ENCODE measurements at regions not wholly inside any gene's neighbourhood (a gene's known extent, or its start where the extent isn't known, plus 50 kb on each side); places are given as distances from the start of the nearest gene placed in this dataset.

- TF ChIP-seq, protein P1, sequence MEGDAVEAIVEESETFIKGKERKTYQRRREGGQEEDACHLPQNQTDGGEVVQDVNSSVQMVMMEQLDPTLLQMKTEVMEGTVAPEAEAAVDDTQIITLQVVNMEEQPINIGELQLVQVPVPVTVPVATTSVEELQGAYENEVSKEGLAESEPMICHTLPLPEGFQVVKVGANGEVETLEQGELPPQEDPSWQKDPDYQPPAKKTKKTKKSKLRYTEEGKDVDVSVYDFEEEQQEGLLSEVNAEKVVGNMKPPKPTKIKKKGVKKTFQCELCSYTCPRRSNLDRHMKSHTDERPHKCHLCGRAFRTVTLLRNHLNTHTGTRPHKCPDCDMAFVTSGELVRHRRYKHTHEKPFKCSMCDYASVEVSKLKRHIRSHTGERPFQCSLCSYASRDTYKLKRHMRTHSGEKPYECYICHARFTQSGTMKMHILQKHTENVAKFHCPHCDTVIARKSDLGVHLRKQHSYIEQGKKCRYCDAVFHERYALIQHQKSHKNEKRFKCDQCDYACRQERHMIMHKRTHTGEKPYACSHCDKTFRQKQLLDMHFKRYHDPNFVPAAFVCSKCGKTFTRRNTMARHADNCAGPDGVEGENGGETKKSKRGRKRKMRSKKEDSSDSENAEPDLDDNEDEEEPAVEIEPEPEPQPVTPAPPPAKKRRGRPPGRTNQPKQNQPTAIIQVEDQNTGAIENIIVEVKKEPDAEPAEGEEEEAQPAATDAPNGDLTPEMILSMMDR (IDR thresholded peaks at IDR 0.05; ENCODE audit: low read depth, low read length) = no peak
- no peak for DNase-seq (ENCODE audit: extremely low read depth, low read depth)
These were observed 77.2 kb upstream of the TRPM1 start for GRCh38 chr15:31178705-31179104.

DNA sequence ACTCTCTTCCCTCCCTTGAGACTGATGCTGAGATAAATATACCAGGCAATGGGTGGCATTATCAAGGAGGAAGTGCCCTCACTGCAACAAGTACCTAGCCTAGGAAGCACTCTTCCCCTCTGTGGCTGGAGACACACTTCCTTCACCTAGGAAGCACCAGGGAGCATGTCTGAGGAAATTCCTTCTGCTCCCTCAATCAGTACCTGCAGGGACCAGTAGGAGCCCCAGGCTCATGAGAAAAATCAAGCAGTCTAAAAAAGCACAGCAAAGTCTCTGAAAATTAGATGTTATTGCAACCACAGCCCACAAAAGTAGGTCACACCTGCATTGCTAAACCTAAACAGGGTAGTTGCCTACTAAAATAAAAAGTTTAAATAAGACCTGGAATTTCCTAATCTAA is 78.2 kb upstream of the TRPM1 start:
- TF ChIP-seq, protein P1 (IDR thresholded peaks at IDR 0.05; ENCODE audit: low read depth, low read length) = no peak
- DNase-seq (ENCODE audit: extremely low read depth, low read depth) = no peak

- no peak for DNase-seq (ENCODE audit: extremely low read depth, low read depth)
- TF ChIP-seq, protein P1 (IDR thresholded peaks at IDR 0.05; ENCODE audit: low read depth, low read length) = no peak
These were observed 91.8 kb upstream of the TRPM1 start for GRCh38 chr15:31193291-31193690.

DNA sequence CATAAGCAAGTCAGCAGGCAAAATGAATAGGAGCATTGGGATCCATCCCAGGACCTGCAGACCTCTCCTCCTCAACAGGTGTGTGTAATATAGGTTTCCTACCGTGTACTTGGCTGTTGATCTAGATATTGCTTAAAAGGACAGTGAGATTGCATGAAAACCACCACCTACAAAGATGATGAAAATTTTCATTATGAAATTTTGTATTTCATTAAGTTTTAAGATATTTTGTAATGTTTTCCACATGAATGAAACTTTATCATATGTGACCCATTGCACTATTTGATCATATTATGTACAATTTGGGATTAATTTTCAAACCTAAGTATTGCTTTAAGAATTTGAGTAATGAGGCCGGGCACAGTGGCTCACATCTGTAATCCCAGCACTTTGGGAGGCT is 94.3 kb upstream of the TRPM1 start:
- no peak for DNase-seq (ENCODE audit: extremely low read depth, low read depth)
- TF ChIP-seq, protein P1 (IDR thresholded peaks at IDR 0.05; ENCODE audit: low read depth, low read length) = no peak

DNA sequence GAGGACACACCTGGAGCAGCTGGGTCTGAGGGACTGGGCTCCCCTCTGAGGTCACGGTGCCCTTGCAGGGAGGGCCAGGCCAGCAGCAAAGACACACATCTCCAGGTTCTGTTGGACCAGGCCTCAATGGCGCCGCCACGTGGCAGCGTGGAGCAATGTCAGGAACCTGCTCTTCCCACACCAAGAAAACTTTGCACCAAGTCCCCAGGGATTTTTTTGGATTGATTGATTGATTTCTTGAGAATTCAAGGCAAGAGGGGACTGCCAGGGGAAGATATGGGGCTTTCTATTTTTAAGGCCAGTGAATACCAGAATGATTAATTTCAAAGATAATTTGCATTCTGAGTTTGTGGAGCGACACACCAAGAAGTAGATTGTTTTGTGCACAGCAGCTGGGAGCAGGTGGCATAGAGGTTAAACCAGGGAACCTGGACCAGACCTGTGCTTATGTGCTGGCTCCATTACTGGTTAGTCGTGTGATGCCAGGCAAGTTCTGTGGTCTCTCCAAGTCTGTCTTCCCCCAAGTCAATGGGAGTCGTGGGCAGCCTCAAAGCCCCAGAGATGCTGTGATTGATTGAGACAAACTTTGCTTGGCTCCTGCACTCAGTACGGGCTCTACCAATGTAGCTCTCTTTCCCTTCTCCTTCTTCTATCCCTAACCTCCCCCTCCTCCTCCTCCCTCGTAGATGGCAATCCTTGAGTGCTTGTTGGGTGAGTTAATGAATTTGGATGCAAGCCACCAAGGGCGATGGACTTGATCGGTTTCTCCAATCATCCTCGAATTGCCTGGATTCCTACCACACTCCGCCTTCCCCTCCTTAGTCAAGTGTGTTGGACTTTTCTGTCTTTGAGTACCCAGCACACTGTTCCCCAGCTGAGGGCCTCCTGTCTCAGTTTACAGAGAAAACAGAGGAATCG is 96.2 kb upstream of the TRPM1 start:
- TF ChIP-seq, protein P1 (IDR thresholded peaks at IDR 0.05; ENCODE audit: low read depth, low read length) = peak; percentile 54
- no peak for DNase-seq (ENCODE audit: extremely low read depth, low read depth)

- no peak for DNase-seq (ENCODE audit: extremely low read depth, low read depth)
These were observed 99.2 kb upstream of the TRPM1 start for GRCh38 chr15:31200735-31201151.

GRCh38 chr15:31202953-31203352 is 101.4 kb upstream of the TRPM1 start:
- TF ChIP-seq, protein P1 (IDR thresholded peaks at IDR 0.05; ENCODE audit: low read depth, low read length) = no peak
- DNase-seq (ENCODE audit: extremely low read depth, low read depth) = no peak

More at GRCh38 chr15:31200735-31201151, 99.2 kb upstream of the TRPM1 start:
- TF ChIP-seq, protein P1 (IDR thresholded peaks at IDR 0.05; ENCODE audit: low read depth, low read length) = peak; percentile 30

Measured in AG09319 (cell line).